SU-DHL-6 (cell line): ENCODE measurements at regions not wholly inside any gene's neighbourhood (a gene's known extent, or its start where the extent isn't known, plus 50 kb on each side); places are given as distances from the start of the nearest gene placed in this dataset.

ENCODE experiments used
- H2AFZ ChIP-seq: fragments of 200-600 bp; sonication (generic); 2 replicates; pipeline ENCODE4 v1.6.1; 2014; ENCODE audit warnings: low read depth, mild to moderate bottlenecking, moderate library complexity, mixed read lengths, antibody characterized with exemption, low read length; ENCODE audit not compliant: severe bottlenecking
- H3F3A ChIP-seq: fragments of 200-600 bp; shearing (Covaris generic); 2 replicates; pipeline ENCODE4 v1.6.0; 2016; ENCODE audit warnings: antibody characterized with exemption, mild to moderate bottlenecking; ENCODE audit not compliant: insufficient read depth
- H3K27ac ChIP-seq: fragments of 200-600 bp; sonication (generic); 2 replicates; pipeline ENCODE4 v1.5.1; 2016; ENCODE audit warnings: low read depth, mild to moderate bottlenecking, low read length, moderate library complexity, mixed read lengths
- H3K27me3 ChIP-seq: fragments of 200-600 bp; sonication (generic), shearing (Covaris generic); 2 replicates; pipeline ENCODE4 v1.6.0; 2014; ENCODE audit warnings: mild to moderate bottlenecking, low read length
- H3K36me3 ChIP-seq: fragments of 200-600 bp; sonication (generic); 2 replicates; pipeline ENCODE4 v1.6.1; 2014; ENCODE audit warnings: mild to moderate bottlenecking, low read length, mixed read lengths
- H3K4me2 ChIP-seq: fragments of 300-600, 200-600 bp; shearing (Covaris generic), sonication (generic); 2 replicates; pipeline ENCODE4 v1.6.0; 2014; ENCODE audit warnings: low read length, low read depth, mild to moderate bottlenecking; ENCODE audit not compliant: poor library complexity, severe bottlenecking
- H3K4me3 ChIP-seq: fragments of 200-600 bp; sonication (generic); 2 replicates; pipeline ENCODE4 v1.5.1; 2014; ENCODE audit warnings: antibody characterized with exemption, low read length, mild to moderate bottlenecking, mixed read lengths; ENCODE audit not compliant: insufficient read depth, poor library complexity, severe bottlenecking
- H3K79me2 ChIP-seq: fragments of 200-600 bp; sonication (generic); 2 replicates; pipeline ENCODE4 v1.6.1; 2014; ENCODE audit warnings: mild to moderate bottlenecking, low read length, moderate library complexity; ENCODE audit not compliant: insufficient read depth
- H3K9ac ChIP-seq: fragments of 200-600 bp; sonication (generic); 2 replicates; pipeline ENCODE4 v1.7.0; 2014; ENCODE audit warnings: mild to moderate bottlenecking, low read length
- H3K9me2 ChIP-seq: fragments of 200-600 bp; sonication (generic); replicated peaks from 2 replicates; pipeline ENCODE4 v1.6.1; 2014; ENCODE audit warnings: low read length; ENCODE audit not compliant: insufficient read depth
- H3K9me3 ChIP-seq: fragments of 200-600 bp; sonication (generic); 2 replicates; pipeline ENCODE4 v1.6.1; 2014; ENCODE audit warnings: low read length, mixed read lengths; ENCODE audit not compliant: insufficient read depth
- H4K20me1 ChIP-seq: fragments of 200-600 bp; sonication (generic); 2 replicates; pipeline ENCODE4 v1.6.1; 2014; ENCODE audit warnings: low read depth, mild to moderate bottlenecking, antibody characterized with exemption, low read length, moderate library complexity, mixed read lengths
- EZH2phosphoT487 ChIP-seq: fragments of 200-600 bp; sonication (generic), shearing (Covaris generic); conservative IDR thresholded peaks from 2 replicates; pipeline ENCODE4 v1.6.1; 2018; ENCODE audit warnings: mild to moderate bottlenecking, antibody characterized with exemption, low read length, moderate library complexity, mixed read lengths
- TF ChIP-seq, protein P1 (sequence below): fragments of 200-600 bp; sonication (generic); IDR thresholded peaks from one replicate; pipeline ENCODE4 v1.5.1; 2017; ENCODE audit warnings: antibody characterized with exemption, mild to moderate bottlenecking, low read length, moderate library complexity; ENCODE audit not compliant: insufficient read depth, poor library complexity, severe bottlenecking

DNA sequence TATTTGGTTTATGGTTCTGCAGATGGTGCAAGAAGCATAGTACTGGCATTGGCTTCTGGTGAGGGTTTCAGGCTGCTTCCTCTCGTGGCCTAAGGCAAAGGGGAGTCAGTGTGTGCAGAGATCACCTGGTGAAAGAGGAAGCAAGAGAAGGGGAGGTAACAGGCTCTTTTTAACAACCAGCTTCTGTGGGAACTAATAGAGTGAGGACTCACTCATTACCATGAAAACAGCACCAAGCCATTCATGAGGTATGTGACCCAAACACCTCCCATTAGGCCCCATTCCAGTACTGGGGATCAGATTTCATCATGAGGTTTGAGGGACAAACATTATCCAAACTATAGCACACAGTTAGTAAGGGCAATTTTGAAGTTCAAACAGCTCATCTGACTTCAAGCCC is 263.5 kb downstream of the TMEM38B start:
- H3K27ac ChIP-seq, result no peak overlapping the region
- no peaks in the 10 kb centered on the region for H3K36me3 ChIP-seq

DNA sequence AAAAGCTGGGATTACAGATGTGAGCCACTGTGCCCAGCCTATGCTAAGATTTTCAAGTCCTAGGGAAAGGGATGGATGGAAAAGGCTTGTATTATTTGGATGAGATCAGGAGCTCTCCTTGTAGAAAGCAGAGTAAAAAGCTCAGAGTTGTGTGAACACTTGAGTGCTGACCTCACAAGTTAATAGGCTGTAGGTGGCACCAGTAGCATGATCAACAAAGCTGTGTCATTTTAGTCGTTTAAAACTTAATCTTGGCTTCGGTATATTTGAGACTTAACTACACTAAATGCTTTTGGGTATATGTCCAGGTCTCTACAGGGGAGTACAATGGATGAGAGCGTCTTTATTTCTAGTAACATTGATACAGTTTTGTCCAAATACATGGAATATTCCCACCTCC is 264.2 kb downstream of the TMEM38B start:
- H3K9me3 ChIP-seq, result no peaks in the 10 kb centered on the region
- no peak overlapping the region for H2AFZ ChIP-seq
- no peaks in the 10 kb centered on the region for H4K20me1 ChIP-seq
- H3K27me3 ChIP-seq, result no peaks in the 10 kb centered on the region
- H3K27ac ChIP-seq, result no peak overlapping the region
- TF ChIP-seq EZH2phosphoT487, result no peak
- TF ChIP-seq, protein P1, sequence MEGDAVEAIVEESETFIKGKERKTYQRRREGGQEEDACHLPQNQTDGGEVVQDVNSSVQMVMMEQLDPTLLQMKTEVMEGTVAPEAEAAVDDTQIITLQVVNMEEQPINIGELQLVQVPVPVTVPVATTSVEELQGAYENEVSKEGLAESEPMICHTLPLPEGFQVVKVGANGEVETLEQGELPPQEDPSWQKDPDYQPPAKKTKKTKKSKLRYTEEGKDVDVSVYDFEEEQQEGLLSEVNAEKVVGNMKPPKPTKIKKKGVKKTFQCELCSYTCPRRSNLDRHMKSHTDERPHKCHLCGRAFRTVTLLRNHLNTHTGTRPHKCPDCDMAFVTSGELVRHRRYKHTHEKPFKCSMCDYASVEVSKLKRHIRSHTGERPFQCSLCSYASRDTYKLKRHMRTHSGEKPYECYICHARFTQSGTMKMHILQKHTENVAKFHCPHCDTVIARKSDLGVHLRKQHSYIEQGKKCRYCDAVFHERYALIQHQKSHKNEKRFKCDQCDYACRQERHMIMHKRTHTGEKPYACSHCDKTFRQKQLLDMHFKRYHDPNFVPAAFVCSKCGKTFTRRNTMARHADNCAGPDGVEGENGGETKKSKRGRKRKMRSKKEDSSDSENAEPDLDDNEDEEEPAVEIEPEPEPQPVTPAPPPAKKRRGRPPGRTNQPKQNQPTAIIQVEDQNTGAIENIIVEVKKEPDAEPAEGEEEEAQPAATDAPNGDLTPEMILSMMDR, result no peak
- no peak overlapping the region for H3K4me3 ChIP-seq
- no peaks in the 10 kb centered on the region for H3K79me2 ChIP-seq
- H3F3A ChIP-seq, result no peaks in the 10 kb centered on the region
- H3K9ac ChIP-seq, result no peak overlapping the region
- no peaks in the 10 kb centered on the region for H3K9me2 ChIP-seq
- no peak overlapping the region for H3K4me2 ChIP-seq
- H3K36me3 ChIP-seq, result no peaks in the 10 kb centered on the region

More for the DNA sequence above, 263.5 kb downstream of the TMEM38B start:
- H3F3A ChIP-seq, result no peaks in the 10 kb centered on the region
- H3K9me3 ChIP-seq, result no peaks in the 10 kb centered on the region
- no peaks in the 10 kb centered on the region for H3K79me2 ChIP-seq
- H3K4me3 ChIP-seq, result no peak overlapping the region
- H3K4me2 ChIP-seq, result no peak overlapping the region
- no peak overlapping the region for H3K9ac ChIP-seq
- no peaks in the 10 kb centered on the region for H3K27me3 ChIP-seq
- no peak for TF ChIP-seq EZH2phosphoT487
- TF ChIP-seq, protein P1, result no peak
- no peak overlapping the region for H2AFZ ChIP-seq
- H3K9me2 ChIP-seq, result no peaks in the 10 kb centered on the region
- no peaks in the 10 kb centered on the region for H4K20me1 ChIP-seq

DNA sequence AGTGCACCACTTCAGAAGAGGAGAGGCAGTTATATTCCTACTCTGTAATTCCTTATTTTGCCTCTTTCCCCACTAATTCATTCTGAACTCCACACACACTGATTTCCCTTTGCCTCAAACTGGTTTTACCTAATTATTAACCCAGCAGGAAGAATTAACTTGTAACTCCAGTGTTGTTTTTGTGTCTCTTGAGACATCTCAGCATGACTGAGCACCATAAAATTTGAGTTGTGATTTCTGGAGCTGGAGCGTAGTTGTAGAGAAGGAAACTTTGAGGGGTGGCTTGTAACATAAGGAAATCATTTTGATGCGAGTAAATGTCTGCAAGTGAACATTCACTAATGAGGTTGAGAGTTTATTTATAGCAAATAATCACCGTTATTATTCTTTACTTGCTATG is 265.2 kb downstream of the TMEM38B start:
- no peak overlapping the region for H3K4me2 ChIP-seq
- H3K79me2 ChIP-seq, result no peaks in the 10 kb centered on the region
- no peak overlapping the region for H3K4me3 ChIP-seq
- no peak overlapping the region for H2AFZ ChIP-seq
- no peaks in the 10 kb centered on the region for H3K9me3 ChIP-seq
- no peak overlapping the region for H3K27ac ChIP-seq
- TF ChIP-seq, protein P1, result no peak
- TF ChIP-seq EZH2phosphoT487, result no peak
- no peaks in the 10 kb centered on the region for H4K20me1 ChIP-seq
- H3F3A ChIP-seq, result no peaks in the 10 kb centered on the region
- H3K9me2 ChIP-seq, result no peaks in the 10 kb centered on the region
- H3K9ac ChIP-seq, result no peak overlapping the region
- no peaks in the 10 kb centered on the region for H3K27me3 ChIP-seq
- H3K36me3 ChIP-seq, result no peaks in the 10 kb centered on the region
